Endodermal cell (in vitro differentiated cells): ENCODE measurements at regions not wholly inside any gene's neighbourhood (a gene's known extent, or its start where the extent isn't known, plus 50 kb on each side); places are given as distances from the start of the nearest gene placed in this dataset.
"Not testable (repeated sequence)": the region's sequence is repeated elsewhere in the genome, so short reads cannot be mapped to it uniquely, and the experiment has no call there.

Experiments used
- DNase-seq: peaks from one replicate; pipeline ENCODE4 v3.0.0-alpha.2; 2017
- H3K27ac ChIP-seq: 2 replicates; pipeline ENCODE4 v1.5.1; 2013; ENCODE audit warnings: mild to moderate bottlenecking, low read depth, low read length, moderate library complexity
- H3K27me3 ChIP-seq: 2 replicates; pipeline ENCODE4 v1.6.1; 2013; ENCODE audit warnings: mild to moderate bottlenecking, low read length, moderate library complexity; ENCODE audit not compliant: insufficient read depth, control insufficient read depth, poor library complexity, severe bottlenecking
- H3K36me3 ChIP-seq: 2 replicates; pipeline ENCODE4 v1.7.0; 2013; ENCODE audit warnings: mild to moderate bottlenecking, low read length, moderate library complexity; ENCODE audit not compliant: control insufficient read depth, insufficient read depth
- H3K4me1 ChIP-seq: one replicate; pipeline ENCODE4 v1.7.0; 2013; ENCODE audit warnings: low read length; ENCODE audit not compliant: control insufficient read depth, insufficient read depth
- H3K4me3 ChIP-seq: 2 replicates; pipeline ENCODE4 v1.5.1; 2013; ENCODE audit warnings: mild to moderate bottlenecking, low read length, moderate library complexity
- H3K9ac ChIP-seq: 2 replicates; pipeline ENCODE4 v1.6.1; 2013; ENCODE audit warnings: mild to moderate bottlenecking, low read length, moderate library complexity; ENCODE audit not compliant: poor library complexity, severe bottlenecking; ENCODE audit errors: extremely low read depth
- H3K9me3 ChIP-seq: 2 replicates; pipeline ENCODE4 v1.6.1; 2013; ENCODE audit warnings: mild to moderate bottlenecking, low read length, moderate library complexity; ENCODE audit not compliant: control insufficient read depth
- H3K27ac Mint-ChIP-seq: 2 replicates; pipeline ENCODE4 v1.8.0; 2020; ENCODE audit warnings: mixed read lengths
- H3K27me3 Mint-ChIP-seq: 2 replicates; pipeline ENCODE4 v1.8.0; 2021; ENCODE audit warnings: mild to moderate bottlenecking, mixed read lengths; ENCODE audit not compliant: insufficient read depth
- H3K36me3 Mint-ChIP-seq: 2 replicates; pipeline ENCODE4 v1.8.0; 2020; ENCODE audit warnings: low read depth, mixed read lengths
- H3K4me1 Mint-ChIP-seq: 2 replicates; pipeline ENCODE4 v1.8.0; 2020; ENCODE audit warnings: mixed read lengths
- H3K4me3 Mint-ChIP-seq: 2 replicates; pipeline ENCODE4 v1.8.0; 2020; ENCODE audit warnings: mild to moderate bottlenecking, moderate library complexity, mixed read lengths
- H3K9me3 Mint-ChIP-seq: 2 replicates; pipeline ENCODE4 v1.8.0; 2020; ENCODE audit warnings: mild to moderate bottlenecking, mixed read lengths
- CTCF ChIP-seq: fragments of 200-600 bp; sonication (generic); conservative IDR thresholded peaks from 2 replicates; pipeline ENCODE4 v1.5.0; 2021; ENCODE audit warnings: antibody characterized with exemption, mild to moderate bottlenecking
- WGBS, 2 experiments: methylation state at CpG; one replicate each; pipeline versions ENCODE4 v1.1.5 to v1.1.7; 2013; ENCODE audit warnings: missing lambda C conversion rate in 2 of 2, mixed read lengths in 1 of 2; ENCODE audit not compliant: insufficient coverage in 1 of 2, insufficient read length in 1 of 2; 5-methylcytosine and 5-hydroxymethylcytosine counted together

- Histone ChIP-seq H3K9ac (no peak overlapping the region), H3K27ac (no peak overlapping the region), H3K4me1 (no peaks in the 10 kb centered on the region), H3K27me3 (no peaks in the 10 kb centered on the region), H3K36me3 (no peaks in the 10 kb centered on the region), H3K9me3 (peaks cover 6% of the 10 kb centered on the region), H3K4me3 (no peak overlapping the region)
- 79% methylated on average over 3 of the region's 3 CpGs for WGBS, 2 experiments
- Mint-ChIP-seq H3K27me3 (no peaks in the 10 kb centered on the region), H3K4me1 (no peaks in the 10 kb centered on the region), H3K9me3 (no peaks in the 10 kb centered on the region), H3K27ac (no peak overlapping the region), H3K36me3 (no peaks in the 10 kb centered on the region), H3K4me3 (no peak overlapping the region)
- TF ChIP-seq CTCF = no peak
- DNase-seq = no peak
Observed at GRCh38 chr6:156585859-156586258, 191.3 kb upstream of the ARID1B start.

- not testable (repeated sequence) for H3K4me1 Mint-ChIP-seq, H3K27me3 Mint-ChIP-seq, DNase-seq, H3K4me3 Mint-ChIP-seq, H3K27me3 ChIP-seq, H3K27ac Mint-ChIP-seq, H3K4me1 ChIP-seq, H3K9ac ChIP-seq, H3K9me3 Mint-ChIP-seq, H3K36me3 ChIP-seq, H3K4me3 ChIP-seq, H3K27ac ChIP-seq, H3K36me3 Mint-ChIP-seq
- 68 to 70% methylated on average over 4 of the region's 4 CpGs for WGBS, 2 experiments
- peaks cover 16% of the 10 kb centered on the region for H3K9me3 ChIP-seq
Observed at GRCh38 chr6:156584121-156584520, 193.1 kb upstream of the ARID1B start.

- H3K36me3 Mint-ChIP-seq = no peaks in the 10 kb centered on the region
- peaks cover 25% of the 10 kb centered on the region for H3K9me3 ChIP-seq
- no peaks in the 10 kb centered on the region for H3K4me1 Mint-ChIP-seq
- H3K27ac Mint-ChIP-seq = no peak overlapping the region
- no peak overlapping the region for H3K4me3 Mint-ChIP-seq
- no peaks in the 10 kb centered on the region for H3K27me3 Mint-ChIP-seq
- peaks cover 17% of the 10 kb centered on the region for H3K9me3 Mint-ChIP-seq
- 50 to 84% methylated on average over 1 to 6 of the region's 6 CpGs for WGBS, 2 experiments
- no peak for DNase-seq
- TF ChIP-seq CTCF = no peak
- H3K9ac ChIP-seq = no peak overlapping the region
- no peaks in the 10 kb centered on the region for H3K36me3 ChIP-seq
- no peak overlapping the region for H3K27ac ChIP-seq
- no peaks in the 10 kb centered on the region for H3K27me3 ChIP-seq
- no peaks in the 10 kb centered on the region for H3K4me1 ChIP-seq
- no peak overlapping the region for H3K4me3 ChIP-seq
Observed at GRCh38 chr6:156583083-156583482, 194.1 kb upstream of the ARID1B start.

GRCh38 chr6:156582509-156582992 lies 194.6 kb upstream of the ARID1B start:
- Mint-ChIP-seq H3K27ac (no peak overlapping the region), H3K4me1 (no peaks in the 10 kb centered on the region), H3K9me3 (peaks cover 22% of the 10 kb centered on the region), H3K27me3 (no peaks in the 10 kb centered on the region), H3K36me3 (no peaks in the 10 kb centered on the region), H3K4me3 (no peak overlapping the region)
- H3K9me3 ChIP-seq = peaks cover 30% of the 10 kb centered on the region
- no peak overlapping the region for H3K9ac ChIP-seq
- no peaks in the 10 kb centered on the region for H3K36me3 ChIP-seq
- no peak overlapping the region for H3K4me3 ChIP-seq
- H3K4me1 ChIP-seq = no peaks in the 10 kb centered on the region
- H3K27ac ChIP-seq = no peak overlapping the region
- 92 to 94% methylated on average over 6 to 7 of the region's 7 CpGs for WGBS, 2 experiments
- H3K27me3 ChIP-seq = no peaks in the 10 kb centered on the region
- no peak for TF ChIP-seq CTCF
- DNase-seq = no peak
